GM12801 (cell line): ENCODE measurements at regions not wholly inside any gene's neighbourhood (a gene's known extent, or its start where the extent isn't known, plus 50 kb on each side); places are given as distances from the start of the nearest gene placed in this dataset.

Experiments
- CTCF ChIP-seq: IDR thresholded peaks from one replicate; pipeline ENCODE4 v1.5.1; 2011; ENCODE audit warnings: control low read depth; ENCODE audit not compliant: insufficient read length; ENCODE audit errors: extremely low read depth

- TF ChIP-seq CTCF: no peak
Measured at GRCh38 chr15:69662645-69663000, 210.0 kb downstream of the RPLP1 start.

DNA sequence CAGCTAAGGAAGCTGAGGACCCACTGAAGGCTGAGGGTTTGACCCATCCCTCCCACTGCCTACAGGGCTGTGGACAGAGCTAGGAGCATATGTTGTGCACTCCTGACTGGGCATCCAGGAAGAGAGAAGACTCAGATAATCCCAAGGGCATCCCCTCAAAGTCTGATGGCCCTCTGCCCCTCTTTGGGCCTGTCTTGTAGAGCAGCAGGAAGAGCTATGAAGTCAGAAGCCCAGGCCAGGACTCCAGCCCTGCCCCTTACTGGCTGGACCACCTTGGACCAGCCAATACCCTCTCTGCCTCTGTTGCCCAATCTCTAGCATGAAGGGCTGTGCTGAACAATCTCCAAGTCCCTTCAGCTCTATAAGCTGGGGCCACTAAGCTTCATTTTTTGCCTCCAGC lies 210.8 kb downstream of the RPLP1 start:
- no peak for TF ChIP-seq CTCF

DNA sequence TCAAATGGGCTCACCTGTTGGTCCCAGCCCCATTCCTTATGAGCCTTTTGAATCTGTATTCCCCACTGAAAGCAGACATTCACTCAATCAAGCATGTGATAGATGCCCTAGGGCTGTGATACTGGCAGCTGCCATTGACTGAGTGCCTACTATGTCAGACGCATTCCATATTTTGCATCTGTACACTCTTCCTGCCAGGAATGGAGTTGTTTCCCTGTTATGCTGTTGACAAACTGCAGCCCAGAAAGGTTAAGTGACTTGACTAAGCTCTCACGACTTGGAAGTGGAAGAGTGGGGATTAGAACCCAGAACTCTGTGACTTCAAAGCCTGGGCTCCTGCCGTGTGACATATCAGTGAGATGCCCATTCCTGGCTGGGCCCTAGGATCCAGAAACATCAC lies 211.4 kb downstream of the RPLP1 start:
- no peak for TF ChIP-seq CTCF

DNA sequence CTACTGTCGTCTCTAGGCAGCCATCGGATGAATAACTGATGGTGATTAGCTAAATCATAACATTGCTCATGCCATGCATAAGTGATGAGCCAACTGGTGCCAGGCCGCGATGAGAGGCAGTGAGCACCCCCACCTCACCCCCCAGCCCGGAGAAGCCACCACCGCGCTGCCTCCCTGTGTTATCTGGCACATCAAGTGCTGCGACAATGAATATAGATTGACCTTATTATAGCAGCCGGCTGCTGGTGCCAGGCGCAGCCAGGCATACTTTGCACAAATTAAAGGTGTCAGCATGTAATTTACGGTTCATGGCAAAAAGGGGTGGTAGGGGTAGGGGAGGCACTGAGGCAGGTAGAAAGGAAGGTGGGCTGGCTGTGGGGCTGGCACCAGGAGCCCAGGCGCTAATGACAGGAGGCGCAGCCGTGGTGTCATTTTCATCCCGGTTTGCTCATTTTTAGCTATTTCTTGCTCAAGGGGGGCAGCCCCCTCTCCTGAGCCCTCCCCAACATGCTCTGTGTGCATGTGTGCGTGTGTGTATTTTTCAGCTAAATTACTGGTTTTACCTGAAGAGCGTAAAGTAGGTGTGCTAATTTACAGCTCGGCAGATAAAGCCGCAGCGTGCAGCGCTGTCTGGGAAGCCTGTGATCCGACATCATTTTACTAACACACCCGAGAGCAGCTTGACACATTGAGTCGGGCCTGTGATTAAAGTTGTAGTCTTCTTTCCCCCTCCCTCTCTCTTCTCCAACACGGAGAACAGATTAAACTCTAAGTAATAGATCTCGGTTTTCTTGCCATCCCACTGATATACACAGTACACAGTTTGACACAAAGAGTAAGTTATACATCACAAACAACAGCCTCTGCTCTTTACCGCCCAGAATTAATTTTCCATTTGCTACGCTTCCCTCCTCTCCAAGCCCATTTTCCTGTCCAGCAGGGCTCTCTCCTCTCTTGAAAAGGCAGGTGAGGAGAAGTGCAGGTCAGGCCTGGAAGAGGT lies 212.3 kb downstream of the RPLP1 start:
- TF ChIP-seq CTCF: no peak

DNA sequence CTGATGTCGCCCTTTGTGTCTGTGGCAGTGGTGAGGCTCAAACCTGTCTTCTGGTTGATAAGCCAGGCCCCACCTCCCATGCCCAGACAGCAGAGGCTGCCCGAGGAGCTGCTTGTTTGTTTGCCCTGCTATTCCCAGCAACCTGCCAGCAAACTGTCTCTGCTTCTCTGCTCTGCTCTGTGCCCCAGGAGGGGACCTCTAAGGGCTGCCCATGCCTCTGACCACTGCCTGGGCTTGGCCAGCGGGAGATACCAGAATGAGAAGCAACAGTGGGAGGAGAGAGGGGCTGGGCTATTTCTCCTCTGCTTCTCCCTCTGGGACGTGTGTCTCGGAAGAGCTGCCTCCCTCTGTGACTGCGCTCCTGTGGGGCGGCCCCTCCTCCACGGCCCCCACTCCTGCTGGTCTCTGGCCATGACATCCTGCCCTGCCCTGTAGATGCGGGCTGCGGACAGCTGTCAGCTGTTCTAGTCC lies 213.1 kb downstream of the RPLP1 start:
- no peak for TF ChIP-seq CTCF

GRCh38 chr15:69666441-69666882 lies 213.8 kb downstream of the RPLP1 start:
- TF ChIP-seq CTCF: no peak

DNA sequence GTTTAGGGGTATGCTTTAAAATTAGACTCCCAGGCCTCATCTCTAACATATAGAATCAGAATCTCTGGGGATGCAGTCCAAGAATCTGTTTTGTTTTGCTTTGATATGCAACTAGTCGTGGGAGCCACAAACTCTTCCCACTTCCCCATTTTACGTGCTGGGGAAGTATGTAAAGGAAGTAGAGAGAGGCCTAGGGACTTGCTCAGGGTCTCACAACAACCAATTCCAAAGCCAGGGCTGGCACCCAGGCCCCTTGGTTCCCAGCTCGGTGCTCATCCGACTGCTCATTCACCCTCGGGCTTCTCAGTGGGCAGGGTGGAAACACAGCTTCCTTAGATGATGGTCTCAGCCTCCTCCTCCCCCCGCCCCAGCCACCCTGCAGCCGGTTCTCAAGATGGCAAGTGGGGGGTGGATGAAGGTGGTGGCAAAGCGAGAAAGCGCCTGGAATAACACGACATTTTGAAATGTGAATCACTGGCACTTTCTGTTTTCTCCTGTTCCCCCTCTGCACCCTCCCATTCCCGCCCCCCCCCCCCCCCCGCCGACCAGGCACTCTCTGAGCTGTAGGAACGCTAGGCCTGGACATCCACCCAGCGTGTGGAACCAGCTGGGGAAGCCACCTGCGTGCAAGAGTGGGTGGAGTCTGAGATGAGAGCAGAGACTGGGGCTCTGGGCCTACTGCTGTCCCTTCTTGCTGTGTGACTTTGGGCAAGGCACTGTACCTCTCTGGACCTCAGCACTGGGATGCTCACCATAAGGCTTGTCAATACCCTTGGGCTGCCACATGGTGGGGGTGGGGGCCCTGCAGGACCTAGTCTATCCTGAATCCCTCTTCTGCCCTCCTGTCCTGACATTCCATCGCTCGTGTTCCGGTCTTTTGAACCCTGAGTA lies 214.5 kb downstream of the RPLP1 start:
- no peak for TF ChIP-seq CTCF
